ENCODE measurements at regions not wholly inside any gene's neighbourhood (a gene's known extent, or its start where the extent isn't known, plus 50 kb on each side); places are given as distances from the start of the nearest gene placed in this dataset.
"Not testable (repeated sequence)": the region's sequence is repeated elsewhere in the genome, so short reads cannot be mapped to it uniquely, and the experiment has no call there.

DNA sequence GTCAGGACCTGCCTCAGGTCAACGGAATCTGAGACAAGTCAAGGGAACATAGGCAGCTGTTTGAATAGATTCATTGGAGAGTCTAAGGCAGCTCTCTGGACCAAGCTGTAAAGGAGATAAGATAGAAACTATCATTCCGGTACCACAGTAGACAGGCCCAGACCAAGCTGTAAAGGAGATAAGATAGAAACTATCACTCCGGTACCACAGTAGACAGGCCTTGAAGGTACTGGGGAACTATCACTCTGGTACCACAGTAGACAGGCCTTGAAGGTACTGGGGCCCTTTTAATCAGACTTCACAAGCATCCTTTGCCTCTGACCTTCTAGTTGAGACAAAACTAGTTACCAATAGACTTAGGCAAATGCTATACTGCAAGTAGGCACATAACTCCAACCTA is 346.1 kb downstream of the DCDC2C start:
- no peak for DNase-seq

GRCh38 chr2:4053769-4054493 is 350.6 kb downstream of the DCDC2C start:
- no peak for DNase-seq

GRCh38 chr2:4066217-4066616 is 362.8 kb downstream of the DCDC2C start:
- DNase-seq: no peak

DNA sequence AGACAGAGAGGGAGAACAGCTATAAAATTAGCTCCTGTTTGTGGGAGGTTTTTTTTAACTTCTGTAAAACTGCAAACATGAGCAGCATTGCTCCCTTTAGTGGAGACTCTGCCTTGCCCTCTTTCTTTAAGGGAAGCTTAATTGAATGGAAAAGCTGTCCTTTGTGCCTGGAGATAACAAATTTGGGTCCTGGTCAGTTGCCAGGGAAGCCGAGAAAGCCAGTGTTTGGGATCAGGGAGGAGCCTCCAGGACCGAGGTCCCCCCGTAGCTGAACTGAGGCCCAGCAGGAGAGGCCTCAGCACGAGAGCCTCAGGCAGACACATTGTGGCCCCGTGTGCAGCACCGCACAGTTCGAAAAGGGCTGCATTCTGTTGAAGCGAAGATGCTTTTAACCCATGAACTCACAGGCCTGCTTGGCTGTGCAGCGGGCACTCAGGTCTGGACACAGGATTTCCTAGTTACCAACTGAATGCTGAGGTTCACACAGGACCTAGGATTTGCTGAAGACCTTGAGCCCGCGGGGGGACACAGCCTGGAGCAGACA is 369.7 kb downstream of the DCDC2C start:
- DNase-seq: no peak

- no peak for DNase-seq
Measured at GRCh38 chr2:4077017-4077416, 373.6 kb downstream of the DCDC2C start.

GRCh38 chr2:4085186-4085585 is 381.8 kb downstream of the DCDC2C start:
- DNase-seq: no peak

DNA sequence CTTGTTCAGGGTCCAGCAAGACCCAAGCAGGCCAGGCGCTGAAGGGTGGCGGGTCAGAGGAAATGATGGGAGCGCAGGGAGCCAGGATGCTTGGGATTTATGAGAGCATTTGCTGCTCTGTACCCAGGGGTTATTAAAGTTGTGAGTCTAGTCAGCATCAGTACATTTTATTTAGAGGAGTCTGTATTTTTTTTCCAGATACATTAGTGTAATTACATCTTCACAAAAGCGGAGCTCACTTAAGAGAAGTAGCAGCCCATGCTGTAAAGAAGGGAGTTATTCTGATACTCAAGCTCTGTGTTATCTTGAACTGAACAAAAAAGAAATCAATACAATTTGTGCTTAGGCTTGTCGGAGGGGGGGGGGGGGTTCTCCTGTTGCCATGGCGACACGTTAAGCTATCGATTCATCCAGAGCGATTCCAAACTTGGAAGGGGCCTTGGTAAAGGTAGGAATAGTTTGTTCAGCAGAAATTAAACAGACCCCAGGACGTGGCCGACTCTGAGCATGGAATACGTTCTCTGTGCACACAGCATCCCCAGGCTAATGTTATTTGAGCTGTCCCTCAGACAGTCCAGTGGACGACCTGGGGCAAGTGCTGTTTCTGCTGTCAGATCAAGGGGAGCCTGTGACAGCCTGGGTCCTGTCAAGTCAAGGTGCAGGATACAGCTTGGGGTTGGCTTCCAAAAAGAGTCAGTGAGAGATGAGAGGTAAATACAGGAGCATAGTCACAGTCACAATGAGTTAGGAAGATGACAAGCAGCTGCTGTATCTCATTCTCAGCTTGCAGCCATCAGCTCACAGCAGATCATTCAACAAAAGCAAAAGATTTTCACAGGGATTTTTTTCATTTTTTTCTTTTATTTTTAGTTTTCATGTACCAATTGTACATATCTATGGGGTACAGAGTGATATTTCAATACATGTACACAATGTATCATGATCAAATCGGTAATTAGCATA is 387.6 kb downstream of the DCDC2C start:
- DNase-seq: no peak

DNA sequence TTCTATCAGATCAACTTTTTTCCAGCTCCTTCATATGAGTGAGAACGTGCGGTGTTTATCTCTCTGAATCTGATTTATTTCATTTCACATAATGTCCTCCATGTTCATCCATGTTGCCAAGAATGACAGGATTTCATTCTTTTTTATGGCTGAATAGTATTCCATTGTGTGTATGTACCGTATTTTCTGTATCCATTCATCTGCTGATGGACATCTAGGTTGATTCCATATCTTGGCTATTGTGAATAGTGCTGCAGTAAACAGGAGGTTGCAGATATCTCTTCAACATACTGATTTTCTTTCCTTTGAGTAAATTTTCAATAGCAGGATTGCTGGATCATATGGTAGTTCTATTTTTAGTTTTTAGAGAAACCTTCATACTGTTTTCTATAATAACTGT is 388.5 kb downstream of the DCDC2C start:
- no peak for DNase-seq

- no peak for DNase-seq
Measured at GRCh38 chr2:4094743-4095142, 391.4 kb downstream of the DCDC2C start.

- DNase-seq: no peak
Measured at GRCh38 chr2:4096978-4097766, 393.8 kb downstream of the DCDC2C start.

DNA sequence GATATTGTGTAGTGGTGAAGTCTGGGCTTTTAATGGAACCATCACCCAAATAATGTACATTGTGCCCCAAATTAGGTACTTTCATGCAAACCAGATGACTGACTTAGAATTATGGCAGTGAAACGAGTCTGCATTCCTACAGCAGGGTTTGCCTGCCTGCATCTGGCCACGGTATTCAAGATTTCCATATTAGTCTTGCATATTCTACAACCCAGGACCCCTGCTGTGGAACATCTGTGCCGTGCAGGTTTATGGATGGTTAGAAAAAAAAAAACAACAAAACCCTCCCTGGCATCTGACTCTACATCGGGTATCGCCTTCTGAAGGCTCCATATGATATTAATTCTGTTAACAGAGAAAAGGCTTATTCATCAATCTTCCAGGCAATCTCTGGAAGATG is 394.8 kb downstream of the DCDC2C start:
- DNase-seq: no peak

DNA sequence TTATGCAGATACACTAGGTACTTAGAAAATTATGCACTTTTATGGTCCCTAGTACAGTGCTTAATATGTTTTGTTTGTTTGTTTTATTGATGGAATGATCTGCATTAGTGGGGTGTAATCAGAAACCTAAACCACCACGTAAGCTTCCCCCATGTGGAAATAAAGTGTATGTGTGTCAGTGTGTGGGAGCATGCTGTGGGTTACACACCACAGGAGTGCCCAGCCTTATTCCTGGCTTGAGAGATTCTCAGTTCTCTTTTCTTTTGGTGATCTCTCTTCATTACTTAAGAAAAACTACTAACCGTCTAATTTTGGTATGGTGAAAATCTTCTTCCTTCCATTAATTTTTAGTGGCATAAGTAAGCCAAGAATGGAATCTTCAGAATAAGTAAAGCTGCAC is 398.6 kb downstream of the DCDC2C start:
- no peak for DNase-seq

DNA sequence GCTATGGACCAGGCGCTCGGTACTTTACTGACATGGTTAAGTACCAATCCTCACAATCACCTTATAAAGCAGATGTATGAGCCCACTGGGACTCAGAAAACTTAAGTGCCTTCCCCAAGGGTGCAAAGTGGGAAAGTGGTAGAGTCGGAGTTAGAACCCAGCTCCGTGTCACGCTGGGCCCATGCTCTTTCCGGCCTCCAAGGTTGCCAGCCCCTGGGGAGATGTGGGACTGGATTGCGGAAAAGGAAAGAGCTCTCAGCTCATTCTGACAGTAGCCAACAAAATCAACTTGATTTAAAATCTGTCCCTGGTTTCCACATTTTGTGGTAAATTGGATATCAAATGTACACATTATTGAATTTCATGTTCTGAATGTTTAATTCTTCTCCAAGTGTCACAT is 403.8 kb downstream of the DCDC2C start:
- no peak for DNase-seq

DNA sequence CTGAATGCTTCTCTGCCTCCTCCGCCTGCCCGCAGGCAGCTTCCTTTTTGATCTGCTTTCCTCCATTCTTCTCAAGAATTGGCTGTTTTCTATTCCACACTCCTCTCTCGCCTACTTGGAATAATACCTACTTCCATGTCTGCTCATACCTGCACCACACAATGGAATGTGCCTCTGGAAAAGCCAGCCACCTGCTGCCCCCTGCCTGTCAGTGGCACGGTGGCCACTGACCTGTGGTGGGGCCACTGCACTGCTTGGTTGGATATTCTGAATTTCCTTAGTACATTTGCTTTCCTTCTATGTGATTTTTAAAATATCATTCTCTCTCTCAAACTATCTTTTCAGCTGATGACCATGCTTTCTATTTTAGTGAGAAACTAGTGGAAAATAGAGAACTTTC is 406.9 kb downstream of the DCDC2C start:
- DNase-seq: no peak

- DNase-seq: not testable (repeated sequence)
Measured at GRCh38 chr2:4115435-4115834, 412.1 kb downstream of the DCDC2C start.

GRCh38 chr2:4122726-4123125 is 419.4 kb downstream of the DCDC2C start:
- no peak for DNase-seq

GRCh38 chr2:4130651-4131050 is 427.3 kb downstream of the DCDC2C start:
- no peak for DNase-seq

DNA sequence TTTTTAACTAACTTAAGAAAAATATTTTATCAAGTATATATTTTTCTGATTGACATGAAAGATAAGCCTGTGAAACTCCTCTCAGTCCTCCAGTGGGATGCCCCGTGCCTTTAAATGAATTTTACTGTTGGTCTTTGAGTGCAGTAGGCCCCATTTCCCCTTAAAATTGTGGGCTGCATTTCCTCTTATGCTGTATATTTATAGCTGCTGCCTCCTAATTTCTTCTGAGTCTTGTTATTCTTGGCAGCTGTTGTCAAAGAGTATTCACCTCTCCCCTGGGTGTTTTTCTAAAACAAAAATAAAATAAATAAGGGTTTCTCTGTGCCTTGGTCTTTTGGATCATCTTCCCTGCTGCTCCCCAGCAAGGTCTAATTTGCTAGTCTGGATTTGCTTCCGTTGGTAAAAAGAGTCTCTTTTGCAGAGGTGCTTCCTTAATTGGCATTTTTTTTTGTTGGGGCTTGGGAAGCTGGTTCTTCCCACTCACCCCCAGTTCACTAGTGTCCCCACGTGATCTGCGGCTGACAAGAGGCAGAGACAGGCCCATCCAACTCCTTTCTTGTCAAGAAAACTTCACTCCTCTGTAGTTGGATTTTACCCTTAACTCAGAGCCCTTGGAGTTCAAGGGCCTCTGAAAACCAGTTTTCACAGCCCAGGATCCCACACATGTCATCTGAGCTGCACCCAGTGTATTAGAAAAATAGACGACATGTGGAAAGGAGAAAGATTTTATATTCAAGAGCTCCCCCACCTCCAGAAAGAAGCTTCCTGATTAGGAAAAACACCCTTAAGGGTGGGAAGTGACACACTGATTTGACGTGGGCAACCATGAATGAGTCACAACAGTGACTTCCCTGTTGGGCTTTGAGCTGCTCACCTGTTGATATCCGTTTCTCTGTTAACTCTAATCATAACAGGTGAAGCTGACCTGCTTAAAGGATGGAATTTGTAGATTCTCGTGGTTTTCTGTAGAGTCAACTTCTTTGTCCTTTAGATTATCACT is 431.5 kb downstream of the DCDC2C start:
- DNase-seq: no peak

DNA sequence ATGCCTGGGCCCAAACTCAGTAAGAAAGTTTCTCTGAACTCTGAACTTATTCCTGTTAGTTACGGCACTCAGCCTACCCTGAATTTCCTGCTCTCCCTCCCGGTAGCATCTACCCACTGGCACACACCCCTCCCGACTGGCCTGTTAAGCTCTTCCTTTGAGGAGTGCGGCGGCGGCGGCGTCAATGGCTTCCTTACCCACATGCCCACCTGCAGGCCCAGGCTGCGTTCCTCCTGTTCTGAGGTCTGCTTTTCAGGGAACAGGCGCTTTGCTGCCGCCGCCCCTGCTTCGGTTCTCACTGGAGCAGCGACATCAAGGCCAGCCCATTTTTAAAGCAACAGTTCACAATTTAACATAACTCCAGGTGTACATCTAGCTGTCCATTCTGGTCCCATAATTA is 432.4 kb downstream of the DCDC2C start:
- DNase-seq: no peak

DNA sequence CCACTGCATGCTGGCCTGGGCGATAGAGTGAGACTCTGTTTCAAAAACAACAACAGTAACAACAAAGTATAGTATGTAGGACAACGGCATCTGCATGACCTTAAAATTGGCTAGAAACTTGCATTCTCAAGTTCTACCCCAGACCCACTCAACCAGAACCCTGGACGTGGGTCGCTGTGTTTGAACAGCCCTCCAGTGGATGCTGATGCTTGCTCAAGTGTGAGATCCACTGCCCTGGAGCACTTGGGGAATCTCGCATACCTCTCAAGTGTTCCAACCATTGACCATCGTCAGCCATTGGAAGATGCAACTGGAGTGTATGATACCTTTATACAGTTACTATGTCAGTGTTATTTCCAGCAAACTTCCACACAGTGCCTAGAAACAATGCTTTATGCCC is 435.9 kb downstream of the DCDC2C start:
- no peak for DNase-seq

GRCh38 chr2:4139731-4140130 is 436.4 kb downstream of the DCDC2C start:
- DNase-seq: no peak

Data from activated CD8-positive, alpha-beta memory T cell treated with anti-CD3 and anti-CD28 coated beads for 24 hours (primary cell).